ENCODE measurements at regions not wholly inside any gene's neighbourhood (a gene's known extent, or its start where the extent isn't known, plus 50 kb on each side); places are given as distances from the start of the nearest gene placed in this dataset.

DNA sequence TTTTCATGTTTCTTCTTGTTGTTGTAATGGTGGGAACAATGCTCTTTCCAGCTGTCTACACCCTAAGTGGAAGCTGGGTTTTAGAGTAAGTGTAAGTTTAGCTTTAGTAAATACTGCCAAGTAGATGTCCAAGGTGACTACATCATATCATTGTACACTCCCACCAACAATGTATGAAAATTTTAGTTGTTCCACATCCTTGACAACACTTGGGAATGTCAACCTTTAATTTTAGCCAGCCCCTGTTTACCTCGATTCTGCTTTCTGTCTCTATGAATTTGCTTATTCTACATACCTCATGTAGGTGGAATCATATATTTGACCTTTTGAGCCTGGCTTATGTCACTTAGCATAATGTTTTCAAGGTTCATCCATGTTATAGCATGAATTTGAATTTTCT, 93.0 kb downstream of the MTPAP start:
- no peak for DNase-seq

DNA sequence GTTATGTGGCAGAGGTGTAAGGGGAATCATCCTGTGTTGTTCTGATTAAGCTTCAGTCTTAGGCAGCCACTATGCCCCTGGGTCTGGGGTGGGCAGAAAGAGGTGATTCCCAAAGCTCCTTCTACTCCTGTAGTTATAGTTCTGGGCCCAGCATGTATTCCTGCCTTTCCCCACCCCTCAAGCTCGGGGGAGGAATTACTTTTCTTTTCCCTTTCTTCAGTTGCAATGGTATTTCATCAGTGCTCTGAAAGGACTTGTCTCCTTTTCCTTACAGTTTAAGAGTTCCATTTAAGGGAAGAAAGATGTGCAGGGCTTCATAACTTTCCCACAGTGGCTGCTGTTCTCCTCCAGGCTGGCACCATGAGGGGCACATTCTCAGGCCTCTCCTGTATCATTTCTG, 94.2 kb downstream of the MTPAP start:
- no peak for DNase-seq

DNA sequence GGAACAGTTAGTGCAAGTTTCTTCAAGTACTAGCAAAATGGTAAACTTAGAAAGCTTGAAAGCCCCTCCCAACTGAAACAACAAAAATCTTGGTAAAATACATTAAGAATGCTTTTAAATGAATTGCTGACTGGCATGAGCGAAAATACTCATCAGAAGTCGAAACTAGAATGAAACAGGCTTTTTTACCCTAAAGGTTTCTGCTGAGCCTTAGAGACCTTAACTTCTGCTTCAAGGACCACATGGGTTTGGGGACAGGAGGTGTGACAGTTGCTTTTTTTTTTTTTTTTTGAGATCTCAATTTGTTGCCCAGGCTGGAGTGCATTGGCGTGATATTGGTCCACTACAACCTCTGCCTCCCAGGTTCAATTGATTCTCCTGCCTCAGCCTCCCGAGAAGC, 100.3 kb downstream of the MTPAP start:
- DNase-seq, result no peak

DNA sequence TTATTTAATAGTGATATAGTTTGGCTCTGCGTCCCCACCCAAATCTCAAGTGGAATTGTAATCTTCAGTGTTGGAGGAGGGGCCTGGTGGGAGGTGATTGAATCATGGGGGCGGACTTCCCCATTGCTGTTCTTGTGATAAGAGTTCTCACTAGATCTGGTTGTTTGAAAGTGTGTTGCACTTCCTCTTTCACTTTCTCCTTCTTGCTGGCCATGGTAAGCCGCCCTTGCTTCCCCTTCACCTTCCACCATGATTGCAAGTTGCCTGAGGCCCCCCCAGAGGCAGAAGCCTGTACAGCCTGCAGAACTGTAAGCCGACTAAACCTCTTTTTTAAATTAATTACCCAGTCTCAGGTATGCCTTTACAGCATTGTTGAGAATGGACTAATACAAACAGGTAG, 101.4 kb downstream of the MTPAP start:
- DNase-seq, result peak; percentile 3

DNA sequence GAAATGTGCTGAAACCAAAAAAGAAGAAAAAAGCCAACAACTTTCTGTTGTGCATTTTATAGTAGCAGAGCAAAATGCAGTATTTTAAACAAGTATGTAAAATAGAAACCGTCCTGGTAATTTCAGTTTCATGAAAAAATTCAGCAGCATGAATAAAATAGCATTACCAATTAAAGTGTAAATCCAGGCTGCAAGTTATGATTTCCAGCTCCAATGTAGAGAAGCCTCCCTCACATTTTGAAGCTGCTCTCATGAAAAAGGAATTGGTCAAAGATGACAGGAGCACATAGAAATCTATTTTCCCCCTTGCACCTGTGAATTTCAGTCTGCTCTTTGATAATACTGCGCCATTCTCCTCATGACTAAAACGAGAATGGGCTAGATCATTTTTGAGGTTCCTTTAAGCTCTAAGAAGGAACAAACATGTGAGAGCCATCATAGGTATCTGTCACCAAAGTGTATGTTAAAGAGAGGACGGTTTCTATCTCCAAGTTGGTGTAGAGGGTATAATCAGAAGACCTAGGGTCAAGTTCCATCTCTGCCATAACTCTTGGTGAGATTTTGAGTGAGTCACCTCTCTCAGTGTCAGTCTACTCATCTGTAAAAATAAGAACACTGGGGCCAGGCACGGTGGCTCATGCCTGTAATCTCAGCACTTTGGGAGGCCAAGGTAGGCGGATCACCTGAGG, 107.5 kb downstream of the MTPAP start:
- no peak for DNase-seq

DNA sequence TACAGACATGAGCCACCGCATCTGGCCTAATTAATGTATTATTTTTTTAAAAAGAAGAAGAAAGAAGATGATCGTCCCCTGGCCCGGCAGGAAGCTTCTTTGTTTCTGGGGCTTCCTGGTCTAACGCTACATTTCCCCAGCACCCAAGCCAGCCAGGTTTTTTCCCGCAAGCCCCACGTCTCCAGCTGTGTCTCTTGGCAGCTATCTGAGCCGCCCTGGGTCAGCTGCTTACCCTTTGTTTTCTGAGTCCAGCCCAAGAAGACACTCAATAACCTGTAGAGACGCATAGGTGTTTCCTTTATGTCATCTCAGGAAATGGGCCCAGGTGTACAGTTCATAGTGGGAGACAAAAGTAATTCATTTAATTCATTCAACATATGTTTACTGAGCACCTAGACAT, 110.2 kb downstream of the MTPAP start:
- DNase-seq, result no peak

DNA sequence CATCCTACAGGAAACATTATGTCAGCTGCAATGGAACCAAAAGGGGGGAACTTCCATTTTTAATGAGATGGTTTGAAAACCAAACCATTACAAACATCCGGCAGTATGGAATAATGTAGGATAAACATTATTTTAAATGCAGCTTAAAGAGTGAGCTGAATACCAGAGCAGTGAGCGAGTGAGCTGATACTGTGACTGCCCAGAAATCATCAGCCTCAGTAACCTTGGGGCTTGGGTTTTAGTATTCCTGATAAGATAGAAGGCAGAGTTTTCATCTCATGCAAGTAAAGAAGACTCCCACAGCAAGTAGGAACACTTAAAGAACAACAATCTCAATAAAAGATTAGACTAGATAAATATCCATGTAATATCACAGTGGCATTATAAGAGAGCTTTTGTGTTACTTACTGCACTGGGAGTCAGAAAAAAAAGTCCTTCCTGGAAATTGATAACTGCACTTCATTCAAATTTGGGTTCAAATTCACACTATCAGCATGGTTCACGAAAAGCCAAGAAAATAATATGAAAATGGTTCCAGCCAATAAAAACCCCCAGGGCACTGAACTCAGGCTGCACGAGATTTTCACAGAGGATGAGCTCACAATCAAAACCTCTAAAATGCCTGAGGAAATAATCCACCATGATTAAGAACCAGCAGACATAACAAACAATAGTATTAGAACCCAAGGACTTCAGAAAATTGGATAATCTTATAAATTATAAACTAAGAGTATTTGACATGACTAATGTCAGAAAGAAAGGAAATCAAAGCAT, 115.7 kb downstream of the MTPAP start:
- DNase-seq, result no peak

DNA sequence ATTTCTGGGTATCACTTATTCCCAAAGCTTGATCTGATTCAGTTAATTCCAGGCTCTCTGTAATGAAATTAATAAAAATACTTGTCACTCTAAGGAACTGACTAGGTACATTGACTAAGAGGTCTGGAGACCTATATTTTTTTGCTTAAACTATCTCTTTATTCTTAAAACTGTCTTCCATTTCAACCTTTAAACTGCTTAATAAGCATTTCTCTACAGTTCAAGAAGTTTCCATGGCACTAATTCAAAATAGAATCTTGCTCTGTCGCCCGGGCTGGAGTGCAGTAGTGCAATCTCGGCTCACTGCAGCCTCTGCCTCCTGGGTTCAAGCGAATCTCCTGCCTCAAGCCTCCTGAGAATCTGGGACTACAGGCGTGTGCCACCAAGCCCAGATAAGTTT, 117.4 kb downstream of the MTPAP start:
- no peak for DNase-seq

DNA sequence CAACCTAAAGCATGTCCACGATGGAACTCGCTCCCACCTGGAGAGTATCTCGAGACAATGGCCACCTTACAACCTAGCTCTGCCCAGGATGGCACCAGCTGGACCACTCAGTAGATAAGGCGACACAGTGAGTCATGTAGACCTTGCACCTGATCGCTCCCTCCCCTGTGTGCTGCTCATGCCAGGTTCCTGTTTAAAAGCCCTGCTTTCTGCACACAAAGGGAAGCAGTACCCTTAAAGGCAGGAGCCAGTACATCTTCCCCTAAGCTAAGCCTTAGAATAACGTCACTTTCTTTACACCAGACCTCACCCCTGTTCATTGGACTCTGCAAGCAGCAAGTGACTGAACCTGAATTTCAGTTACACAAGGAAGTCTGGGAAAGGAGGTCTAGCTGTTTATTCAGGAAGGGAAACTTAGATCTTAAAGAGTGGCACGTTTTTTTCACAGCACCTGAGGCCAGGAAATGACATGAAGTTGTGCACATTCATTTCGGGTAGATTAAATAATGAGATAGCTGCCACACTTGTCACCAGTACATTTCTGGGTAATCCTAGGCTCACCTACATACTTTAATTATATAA, 117.9 kb downstream of the MTPAP start:
- DNase-seq, result peak; percentile 25

DNA sequence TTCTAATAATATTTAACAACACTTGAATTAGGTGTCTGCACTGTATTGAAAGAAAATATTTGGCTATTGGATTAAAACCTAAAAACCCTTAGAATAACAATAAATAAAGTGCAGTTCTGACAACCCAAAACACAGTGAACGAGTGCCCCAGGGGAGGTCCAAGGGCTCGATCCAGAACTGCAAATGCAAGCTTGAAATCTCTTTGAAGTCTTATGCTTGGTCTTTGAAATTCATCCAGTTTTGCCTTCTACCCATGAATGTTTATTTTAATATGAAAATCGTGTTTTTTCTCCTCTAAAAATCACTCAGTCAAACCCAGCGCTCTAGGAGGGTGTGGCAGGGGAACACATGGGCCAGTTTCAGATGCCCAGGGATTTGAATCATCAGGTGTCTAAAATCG, 119.5 kb downstream of the MTPAP start:
- DNase-seq, result no peak

DNA sequence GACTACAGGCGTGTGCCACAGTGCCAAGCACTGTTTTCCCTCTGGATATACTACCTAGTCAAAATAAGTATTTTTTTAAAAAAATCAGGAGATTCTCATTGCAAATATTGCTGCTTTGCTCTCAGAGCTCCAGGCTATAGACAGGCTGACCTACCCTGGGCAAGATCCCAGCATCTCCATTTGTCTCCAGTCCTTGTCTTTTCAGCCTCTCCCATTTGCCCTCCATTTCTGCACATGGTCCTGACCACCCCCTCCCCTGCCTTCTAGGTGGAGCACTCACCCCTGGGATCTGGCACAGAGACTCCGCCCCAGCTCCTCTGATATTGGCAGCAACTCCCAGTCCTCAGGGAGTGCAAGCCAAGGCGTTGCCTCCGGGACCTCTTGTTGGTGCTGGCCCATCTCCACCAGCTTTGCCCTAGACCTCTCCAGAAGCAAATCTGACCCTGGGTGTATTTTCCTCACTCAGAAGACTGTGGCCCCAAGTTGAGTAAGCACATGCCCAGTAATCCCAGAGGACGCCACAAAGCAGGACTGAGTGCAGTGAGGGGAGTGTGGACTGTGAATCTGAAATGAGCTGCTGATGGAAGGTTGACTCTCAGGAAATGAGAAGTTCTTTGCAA, 120.6 kb downstream of the MTPAP start:
- no peak for DNase-seq

DNA sequence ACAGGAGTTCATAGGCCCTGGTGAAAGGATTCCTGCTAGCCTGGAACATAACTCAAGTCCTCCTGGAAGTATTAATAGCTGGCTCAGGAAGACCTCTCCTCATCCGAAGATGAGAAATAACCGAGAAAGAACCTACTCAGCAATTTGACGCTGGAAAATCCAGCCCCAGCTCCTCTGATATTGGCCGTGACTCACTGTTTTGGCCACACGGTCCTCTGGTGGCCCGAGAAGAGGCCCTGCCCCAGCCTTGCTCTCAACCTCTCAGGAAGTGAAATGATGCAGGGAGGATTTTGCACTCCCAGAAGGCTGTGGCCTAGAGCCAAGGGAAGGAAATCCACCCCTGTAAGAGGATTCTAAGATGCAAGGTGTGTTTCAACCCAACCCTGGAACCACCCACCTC, 121.6 kb downstream of the MTPAP start:
- DNase-seq, result no peak

DNA sequence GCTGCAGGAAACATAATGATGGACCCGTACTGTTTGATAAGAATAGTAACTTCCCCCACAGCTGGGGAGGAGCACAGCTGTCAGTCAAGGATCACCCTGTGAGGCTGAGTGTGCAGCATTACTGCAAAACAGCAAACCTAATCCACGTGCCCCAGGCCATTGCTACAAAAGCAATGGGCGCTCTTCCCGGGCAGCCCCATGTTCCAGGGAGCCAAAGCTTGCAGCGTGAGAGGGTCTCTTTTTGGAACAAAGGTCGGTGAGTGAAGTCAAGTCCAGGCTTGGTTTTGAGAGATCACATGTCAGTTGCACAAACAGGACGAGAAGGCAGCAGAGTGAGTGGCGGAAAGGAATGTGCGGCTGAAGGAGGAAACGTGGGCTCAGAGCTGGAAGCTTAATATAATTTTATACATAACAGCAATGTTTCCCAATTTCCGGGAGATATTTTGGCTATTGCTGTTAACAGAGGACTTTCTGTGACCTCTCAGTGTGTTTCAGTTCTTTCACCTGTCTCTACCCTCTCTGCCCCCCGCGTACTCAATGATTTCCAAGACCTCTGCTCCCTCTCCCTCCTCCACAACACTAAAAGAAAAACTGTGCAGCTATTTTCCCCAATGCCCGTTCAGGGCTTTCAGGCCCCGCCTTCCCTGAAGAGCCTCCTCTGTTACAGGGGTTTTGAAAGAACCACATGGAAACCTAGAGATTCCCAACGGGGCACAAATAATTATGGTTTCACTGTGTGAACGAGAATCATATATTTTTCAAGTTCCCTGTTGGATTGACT, 128.9 kb downstream of the MTPAP start:
- no peak for DNase-seq

DNA sequence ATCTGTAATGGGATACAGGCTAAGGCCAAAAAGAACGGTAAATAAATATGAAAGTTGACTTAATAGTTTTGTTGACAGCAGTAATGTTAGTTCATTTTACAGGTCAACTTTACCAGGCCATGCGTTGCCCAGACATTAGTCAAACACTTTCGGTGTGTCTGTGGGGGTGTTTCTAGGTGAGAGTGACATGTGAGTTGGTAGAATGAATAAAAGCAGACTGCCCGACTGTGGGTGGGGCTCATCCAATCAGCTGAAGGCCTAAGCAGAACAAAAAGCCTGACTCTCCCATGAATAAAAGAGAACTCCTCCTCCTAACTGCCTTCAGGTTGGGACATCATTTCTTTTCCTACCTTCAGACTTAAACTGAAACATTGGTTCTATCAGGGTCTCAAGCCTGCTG, 132.3 kb downstream of the MTPAP start:
- no peak for DNase-seq

DNA sequence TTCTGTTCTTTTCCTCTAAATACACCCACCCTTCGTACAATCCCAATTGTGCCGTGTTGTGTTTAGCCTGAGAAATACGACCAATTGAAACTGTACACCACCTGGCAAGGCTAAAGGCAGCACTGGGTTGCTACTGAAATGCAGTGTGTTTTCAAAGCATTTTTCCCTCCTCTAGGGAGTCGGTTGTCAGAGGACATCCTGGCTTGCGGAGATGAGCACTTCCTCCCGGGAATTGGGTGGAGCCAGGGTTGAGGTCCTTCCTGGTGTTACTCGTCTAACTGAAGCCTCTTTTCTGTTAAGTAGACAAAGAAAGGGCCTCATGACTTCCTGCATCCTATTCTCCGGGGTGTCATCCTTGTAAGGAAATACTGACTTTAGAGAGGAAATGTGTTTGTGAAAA, 133.5 kb downstream of the MTPAP start:
- DNase-seq, result no peak

DNA sequence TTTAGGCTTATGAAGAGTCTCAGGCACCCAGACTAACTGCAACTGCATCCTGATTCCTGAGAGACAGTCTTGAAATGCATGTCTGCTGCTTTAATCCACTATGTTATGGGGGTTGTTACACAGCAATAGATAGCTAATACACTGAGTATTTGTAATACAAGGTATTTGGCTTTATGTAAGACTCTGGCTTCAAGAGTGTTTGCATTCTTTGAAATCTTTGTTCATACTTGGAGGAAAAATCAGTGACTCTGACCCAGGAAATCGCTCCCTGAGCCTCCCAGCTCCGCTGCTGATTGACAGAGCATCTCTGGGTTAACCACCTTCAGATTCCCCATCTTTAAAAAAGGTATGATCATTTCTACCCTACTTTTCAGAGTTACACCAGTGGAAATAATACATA, 133.9 kb downstream of the MTPAP start:
- no peak for DNase-seq

DNA sequence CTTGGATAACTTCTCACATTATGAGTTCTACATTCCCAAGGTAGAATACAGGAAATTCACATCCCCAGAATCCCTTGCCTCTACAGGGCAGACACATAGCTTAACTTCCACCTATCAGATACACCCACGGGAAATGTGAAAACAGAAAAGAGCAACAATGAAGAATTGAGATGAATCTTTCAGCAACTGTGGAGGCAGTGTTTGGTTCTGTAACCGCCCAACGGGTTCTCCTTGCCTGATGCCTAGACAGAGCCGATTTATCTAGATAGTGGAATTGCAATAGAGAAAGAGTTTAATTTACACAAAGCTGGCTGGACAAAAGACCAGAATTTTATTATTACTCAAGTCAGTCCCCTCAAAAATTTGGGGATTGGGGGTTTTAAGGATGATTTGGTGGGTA, 138.8 kb downstream of the MTPAP start:
- DNase-seq, result no peak

DNA sequence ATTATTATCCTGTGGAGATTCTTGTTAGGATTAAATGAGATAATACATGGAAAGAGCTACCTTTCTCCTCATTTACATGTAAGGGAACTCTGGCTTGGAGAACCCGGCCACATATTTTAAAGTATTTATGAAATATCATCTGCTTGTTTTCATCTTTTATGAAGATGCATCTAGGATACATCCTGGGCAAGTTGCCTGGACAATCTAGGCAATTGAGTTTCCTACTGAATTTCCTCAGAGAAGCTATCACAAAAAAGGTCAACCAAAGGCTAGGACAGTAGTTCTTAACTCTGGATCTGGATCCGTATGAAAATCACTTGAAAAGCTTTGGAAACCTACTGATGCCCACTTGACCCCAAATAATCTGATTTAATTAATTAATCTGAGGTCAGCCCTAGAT, 140.7 kb downstream of the MTPAP start:
- no peak for DNase-seq

DNA sequence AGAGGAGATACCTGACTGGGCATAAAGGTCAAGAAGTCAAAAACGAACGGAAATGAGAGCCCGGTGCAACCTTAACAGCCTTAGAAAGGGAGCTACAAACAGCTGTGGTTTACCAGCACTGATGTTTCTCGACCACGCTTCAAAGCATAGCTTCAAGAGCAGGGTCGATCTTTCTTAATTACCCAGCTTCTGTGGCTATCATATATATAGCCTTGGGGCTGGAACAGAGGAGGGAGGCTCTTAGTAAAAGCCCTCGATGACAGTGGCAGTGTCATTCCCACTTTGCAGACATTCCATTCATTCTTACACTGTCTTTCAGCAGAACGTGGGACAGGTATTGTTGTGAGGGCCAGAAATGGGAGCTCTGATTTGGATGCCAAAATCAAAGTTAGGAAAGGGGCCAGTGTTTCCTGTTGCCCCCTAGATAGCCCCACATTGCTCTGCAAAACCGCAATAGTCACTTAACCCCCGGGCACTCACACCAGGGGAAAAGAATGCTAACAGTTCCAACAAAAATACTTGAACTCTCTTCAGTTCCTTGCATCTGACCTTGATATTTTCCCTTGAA, 141.5 kb downstream of the MTPAP start:
- DNase-seq, result no peak

DNA sequence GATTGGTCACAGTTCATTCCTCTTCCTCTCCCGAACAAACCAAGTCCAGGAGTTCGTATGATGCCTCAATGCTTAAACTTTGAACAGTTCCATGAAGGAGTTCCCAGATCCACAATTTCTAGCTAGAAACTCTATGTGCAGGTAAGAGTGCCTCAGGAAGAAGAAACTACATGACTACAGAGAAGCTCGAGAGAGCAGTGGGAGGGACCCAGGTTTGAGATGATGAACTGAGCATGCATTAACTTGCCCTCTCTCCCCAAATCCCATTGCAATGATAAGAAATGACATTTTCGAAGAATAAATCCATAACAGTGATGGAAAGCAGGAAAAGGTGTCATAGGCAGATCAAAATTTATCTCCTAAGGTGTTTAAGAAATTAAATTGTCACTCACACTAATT, 140.6 kb upstream of the JCAD start:
- DNase-seq, result no peak

DNA sequence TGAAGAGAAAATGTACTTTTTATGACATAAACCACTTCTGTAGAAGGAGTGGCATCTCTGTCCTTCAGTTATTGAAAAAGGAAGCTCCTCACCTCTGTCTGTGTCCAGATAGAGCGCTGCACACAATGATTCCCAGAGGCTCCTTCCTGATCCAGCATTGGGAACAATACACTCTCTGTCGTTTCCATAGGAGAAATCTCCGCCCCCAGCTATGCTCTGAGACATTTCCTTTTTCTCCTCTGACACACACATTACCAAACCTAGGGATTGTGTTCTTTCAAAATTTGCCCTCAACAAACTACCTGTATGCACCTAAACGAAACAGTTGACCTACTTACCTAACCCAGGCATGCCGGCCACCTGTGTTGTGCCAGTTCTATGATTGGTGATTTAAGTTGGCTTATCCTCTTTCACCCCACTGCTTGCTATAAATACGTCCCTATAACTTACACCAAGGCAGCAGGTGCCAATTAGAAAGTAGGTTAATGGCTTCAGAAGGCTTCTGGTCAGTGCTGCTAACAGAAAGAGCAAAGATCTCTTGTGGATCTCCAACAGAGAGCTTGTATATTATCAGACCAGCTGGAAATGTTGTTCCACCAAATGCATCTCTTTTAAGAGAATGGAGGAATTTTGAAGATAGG, 140.1 kb upstream of the JCAD start:
- no peak for DNase-seq

DNA sequence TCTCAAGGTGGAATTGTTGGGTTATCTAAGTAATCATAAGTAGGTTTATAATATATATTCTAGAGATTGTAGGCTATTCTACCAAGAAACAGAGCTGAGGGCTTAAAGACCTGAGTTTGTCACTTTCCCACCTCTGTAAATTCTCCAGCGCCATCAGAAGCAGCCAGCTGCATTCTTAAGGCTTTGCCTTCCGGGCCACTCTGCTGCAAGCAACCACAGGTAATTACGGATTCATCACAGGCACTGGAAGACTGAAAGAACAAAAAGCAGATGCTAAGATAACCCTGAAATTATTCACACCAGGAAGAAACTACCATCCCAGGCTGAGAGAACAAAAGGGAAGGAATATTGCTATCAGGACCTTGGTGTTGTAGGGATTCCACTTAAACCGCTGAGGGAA, 137.8 kb upstream of the JCAD start:
- no peak for DNase-seq

Data from CD4-positive, alpha-beta T cell treated with Interleukin-17A for 1 hour (primary cell).